Sigmoid colon (tissue), 6 donors: ENCODE measurements at regions not wholly inside any gene's neighbourhood (a gene's known extent, or its start where the extent isn't known, plus 50 kb on each side); places are given as distances from the start of the nearest gene placed in this dataset.

Source experiments
- DNase-seq: peaks from one replicate; pipeline ENCODE4 v3.0.0-alpha.2; 2019
- H3K27ac ChIP-seq, 4 donors: fragments of 200-600 bp; sonication (generic); one replicate each; pipeline ENCODE4 v1.5.1; 2016 to 2019; ENCODE audit warnings: mild to moderate bottlenecking in 1 of 4
- H3K27me3 ChIP-seq, 3 donors: fragments of 200-600 bp; sonication (generic); one replicate each; pipeline ENCODE4 v1.5.1; 2019; ENCODE audit warnings: mild to moderate bottlenecking in 1 of 3
- H3K36me3 ChIP-seq, 4 donors: fragments of 200-600 bp; sonication (generic); one replicate each; pipeline ENCODE4 v1.5.1; 2016 to 2019
- H3K4me1 ChIP-seq, 4 donors: fragments of 200-600 bp; sonication (generic); one replicate each; pipeline ENCODE4 v1.5.1; 2017 to 2019
- H3K4me3 ChIP-seq, 4 donors: fragments of 200-600 bp; sonication (generic); one replicate each; pipeline ENCODE4 v1.5.1; 2017 to 2019; ENCODE audit warnings: mild to moderate bottlenecking in 2 of 4, moderate library complexity in 1 of 4
- H3K9me3 ChIP-seq, 4 donors: fragments of 200-600 bp in 3 of 4; sonication (generic) in 3 of 4; one replicate each; pipeline versions ENCODE4 v1.5.1 to v1.6.1; 2013 to 2019
- EP300 ChIP-seq, 4 donors: sonication (generic); formaldehyde crosslinking; IDR thresholded peaks; one replicate each; pipeline ENCODE4 v1.6.1; 2017; ENCODE audit warnings: antibody characterized with exemption in 4 of 4
- POLR2A ChIP-seq, 2 donors: fragments of 450-650 bp; IDR thresholded peaks; one replicate each; pipeline ENCODE4 v1.6.1; 2016; ENCODE audit warnings: antibody characterized with exemption in 2 of 2, mild to moderate bottlenecking in 2 of 2, moderate library complexity in 2 of 2
- POLR2AphosphoS5 ChIP-seq, 4 donors: sonication (generic); formaldehyde crosslinking; IDR thresholded peaks; one replicate each; pipeline ENCODE4 v1.6.1; 2017; ENCODE audit warnings: antibody characterized with exemption in 4 of 4
- WGBS, 2 donors: extraction: QIAGEN DNeasy Blood & Tissue Kit; methylation state at CpG; one replicate each; pipeline ENCODE4 v1.1.7; 2013; 5-methylcytosine and 5-hydroxymethylcytosine counted together
- intact Hi-C: fragments of 100-400 bp; cut with DNase I; formaldehyde crosslinking; loops from one replicate; pipeline ENCODE4 v1.15.1; 2023
- TF ChIP-seq, protein P1 (sequence below), 4 experiments: fragments of 450-650 bp in 3 of 4; fragments of 200-600 bp in 1 of 4; IDR thresholded peaks; one replicate each; pipeline ENCODE4 v1.5.1; 2016 to 2019; ENCODE audit warnings: antibody characterized with exemption in 4 of 4, mild to moderate bottlenecking in 3 of 4, moderate library complexity in 2 of 4
- donor health status: healthy with polysubstance abuse.
- donor health status: healthy.

- no peaks in the 10 kb centered on the region for H3K4me1 ChIP-seq
- no peaks in the 10 kb centered on the region for H3K9me3 ChIP-seq
- H3K4me3 ChIP-seq: no peak overlapping the region
- intact Hi-C loops: no loop called here
- DNase-seq: no peak
- TF ChIP-seq EP300 (IDR thresholded peaks at IDR 0.05) (no peak), POLR2A (IDR thresholded peaks at IDR 0.05) (no peak), POLR2AphosphoS5 (IDR thresholded peaks at IDR 0.05) (no peak)
- TF ChIP-seq, protein P1, sequence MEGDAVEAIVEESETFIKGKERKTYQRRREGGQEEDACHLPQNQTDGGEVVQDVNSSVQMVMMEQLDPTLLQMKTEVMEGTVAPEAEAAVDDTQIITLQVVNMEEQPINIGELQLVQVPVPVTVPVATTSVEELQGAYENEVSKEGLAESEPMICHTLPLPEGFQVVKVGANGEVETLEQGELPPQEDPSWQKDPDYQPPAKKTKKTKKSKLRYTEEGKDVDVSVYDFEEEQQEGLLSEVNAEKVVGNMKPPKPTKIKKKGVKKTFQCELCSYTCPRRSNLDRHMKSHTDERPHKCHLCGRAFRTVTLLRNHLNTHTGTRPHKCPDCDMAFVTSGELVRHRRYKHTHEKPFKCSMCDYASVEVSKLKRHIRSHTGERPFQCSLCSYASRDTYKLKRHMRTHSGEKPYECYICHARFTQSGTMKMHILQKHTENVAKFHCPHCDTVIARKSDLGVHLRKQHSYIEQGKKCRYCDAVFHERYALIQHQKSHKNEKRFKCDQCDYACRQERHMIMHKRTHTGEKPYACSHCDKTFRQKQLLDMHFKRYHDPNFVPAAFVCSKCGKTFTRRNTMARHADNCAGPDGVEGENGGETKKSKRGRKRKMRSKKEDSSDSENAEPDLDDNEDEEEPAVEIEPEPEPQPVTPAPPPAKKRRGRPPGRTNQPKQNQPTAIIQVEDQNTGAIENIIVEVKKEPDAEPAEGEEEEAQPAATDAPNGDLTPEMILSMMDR (IDR thresholded peaks at IDR 0.05): no peak
- WGBS, 2 donors: 82 to 87% methylated on average over 9 of the region's 9 CpGs
- H3K27ac ChIP-seq: no peak overlapping the region
- no peaks in the 10 kb centered on the region for H3K27me3 ChIP-seq
- no peaks in the 10 kb centered on the region for H3K36me3 ChIP-seq
These were observed 628.0 kb downstream of the TMEM114 start for GRCh38 chr16:7962091-7962879.

DNA sequence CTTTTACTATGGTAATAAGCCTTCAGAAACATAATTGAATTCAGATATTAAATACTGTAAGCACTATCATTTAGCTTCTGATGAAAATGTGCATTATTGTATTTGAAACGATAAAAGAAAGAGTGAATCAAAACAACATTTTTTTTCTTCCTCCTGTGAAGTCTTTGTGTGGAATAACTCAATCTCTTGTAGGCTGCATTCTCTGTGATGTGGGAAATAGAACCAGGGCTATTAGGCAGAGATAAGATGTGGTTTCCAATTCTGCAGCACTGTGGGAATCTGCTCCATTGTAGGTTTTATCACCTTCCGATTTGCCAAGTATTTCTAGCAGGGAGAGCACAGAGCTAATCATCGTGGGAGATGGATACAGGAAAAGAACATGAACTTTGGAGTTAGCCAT lies 624.5 kb downstream of the RBFOX1 start:
- no peak overlapping the region for H3K27ac ChIP-seq
- no peak for TF ChIP-seq POLR2AphosphoS5 (IDR thresholded peaks at IDR 0.05)
- TF ChIP-seq, protein P1 (IDR thresholded peaks at IDR 0.05): no peak
- TF ChIP-seq EP300 (IDR thresholded peaks at IDR 0.05): no peak
- TF ChIP-seq POLR2A (IDR thresholded peaks at IDR 0.05): no peak

DNA sequence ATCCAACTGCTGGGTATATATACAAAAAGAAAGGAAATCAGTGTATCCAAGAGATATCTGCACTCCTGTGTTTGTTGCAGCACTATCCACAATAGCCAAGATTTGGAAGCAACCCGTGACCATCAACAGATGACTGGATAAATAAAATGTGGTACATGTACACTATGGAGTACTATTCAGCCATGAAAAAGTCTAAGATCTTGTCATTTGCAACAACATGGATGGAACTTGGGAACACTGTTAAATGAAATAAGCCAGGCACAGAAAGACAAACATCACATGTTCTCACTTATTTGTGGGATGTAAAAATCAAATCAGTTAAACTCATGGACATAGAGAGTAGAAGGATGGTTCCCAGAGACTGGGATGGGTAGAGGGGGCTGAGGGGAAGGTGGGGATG lies 620.7 kb downstream of the RBFOX1 start:
- H3K4me3 ChIP-seq: no peak overlapping the region
- no peaks in the 10 kb centered on the region for H3K9me3 ChIP-seq
- no peaks in the 10 kb centered on the region for H3K36me3 ChIP-seq
- intact Hi-C loops: loop anchor here (10.0 kb wide), 2 partner anchors 59 to 1089 kb away; no protein-coding TSS in a partner anchor
- TF ChIP-seq POLR2A (IDR thresholded peaks at IDR 0.05) (no peak), EP300 (IDR thresholded peaks at IDR 0.05) (no peak)
- H3K27ac ChIP-seq: no peak overlapping the region
- WGBS, 2 donors: 77 to 85% methylated on average over 1 of the region's 1 CpG
- no peaks in the 10 kb centered on the region for H3K4me1 ChIP-seq
- no peaks in the 10 kb centered on the region for H3K27me3 ChIP-seq
- no peak for DNase-seq

More for the DNA sequence above, 624.5 kb downstream of the RBFOX1 start:
- no peak overlapping the region for H3K4me3 ChIP-seq
- H3K9me3 ChIP-seq: no peaks in the 10 kb centered on the region
- WGBS, 2 donors: 64 to 75% methylated on average over 3 of the region's 3 CpGs
- H3K4me1 ChIP-seq: no peaks in the 10 kb centered on the region
- no peaks in the 10 kb centered on the region for H3K36me3 ChIP-seq
- no peak for DNase-seq
- intact Hi-C loops: loop anchor here (10.0 kb wide), 2 partner anchors 62 to 1092 kb away; no protein-coding TSS in a partner anchor
- no peaks in the 10 kb centered on the region for H3K27me3 ChIP-seq

GRCh38 chr16:7946142-7946541 lies 613.5 kb downstream of the RBFOX1 start:
- intact Hi-C loops: no loop called here
- no peaks in the 10 kb centered on the region for H3K9me3 ChIP-seq
- WGBS, 2 donors: 55 to 61% methylated on average over 4 of the region's 4 CpGs

DNA sequence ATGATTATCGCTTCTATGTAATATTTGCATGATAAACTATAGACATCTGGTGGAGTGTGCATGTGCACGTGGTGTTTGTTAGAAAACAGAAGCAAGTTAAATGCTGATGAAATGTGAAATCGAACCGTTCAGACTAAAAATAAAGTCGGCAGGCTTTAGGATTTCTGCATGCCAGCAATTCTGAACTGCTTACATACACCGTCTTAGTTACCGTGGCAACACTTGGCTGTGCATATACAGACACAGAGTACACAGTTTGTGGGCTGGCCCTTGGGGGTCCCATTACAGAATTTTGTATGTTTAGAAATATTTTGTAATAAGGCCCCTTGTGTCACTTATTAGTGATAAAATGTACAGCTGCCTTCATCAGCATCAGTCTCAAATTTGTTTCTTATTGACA lies 605.5 kb downstream of the RBFOX1 start:
- Histone ChIP-seq H3K4me3 (no peak overlapping the region), H3K27me3 (no peaks in the 10 kb centered on the region), H3K9me3 (no peaks in the 10 kb centered on the region), H3K4me1 (no peaks in the 10 kb centered on the region), H3K36me3 (no peaks in the 10 kb centered on the region), H3K27ac (no peak overlapping the region)
- WGBS, 2 donors: 69 to 74% methylated on average over 7 of the region's 7 CpGs
- DNase-seq: no peak
- TF ChIP-seq EP300 (IDR thresholded peaks at IDR 0.05) (no peak), POLR2A (IDR thresholded peaks at IDR 0.05) (no peak), POLR2AphosphoS5 (IDR thresholded peaks at IDR 0.05) (no peak)
- TF ChIP-seq, protein P1 (IDR thresholded peaks at IDR 0.05): no peak
- intact Hi-C loops: no loop called here

More at GRCh38 chr16:7946142-7946541, 613.5 kb downstream of the RBFOX1 start:
- Histone ChIP-seq H3K27ac (no peak overlapping the region), H3K4me1 (no peaks in the 10 kb centered on the region), H3K36me3 (no peaks in the 10 kb centered on the region), H3K27me3 (no peaks in the 10 kb centered on the region), H3K4me3 (no peak overlapping the region)
- TF ChIP-seq POLR2A (IDR thresholded peaks at IDR 0.05) (no peak), EP300 (IDR thresholded peaks at IDR 0.05) (no peak), POLR2AphosphoS5 (IDR thresholded peaks at IDR 0.05) (no peak)
- TF ChIP-seq, protein P1 (IDR thresholded peaks at IDR 0.05): no peak
- DNase-seq: no peak
